Fibroblast of lung (primary cell): ENCODE measurements at regions not wholly inside any gene's neighbourhood (a gene's known extent, or its start where the extent isn't known, plus 50 kb on each side); places are given as distances from the start of the nearest gene placed in this dataset.

Source experiments
- CTCF ChIP-seq, 2 donors: IDR thresholded peaks in 1 of 2; conservative IDR thresholded peaks in 1 of 2; 1 replicate in 1 of 2; 2 replicates in 1 of 2; pipeline ENCODE4 v1.5.1; 2011 to 2012; ENCODE audit warnings: low read length in 2 of 2, control low read depth in 1 of 2, inconsistent platforms in 1 of 2, low read depth in 1 of 2, mild to moderate bottlenecking in 1 of 2
- EZH2 ChIP-seq: IDR thresholded peaks from 2 replicates; pipeline ENCODE4 v1.5.1; 2012; ENCODE audit warnings: low read length, control low read depth, mild to moderate bottlenecking; ENCODE audit errors: missing control alignments

GRCh38 chr14:98954349-98955000 is 317.5 kb downstream of the BCL11B start:
- no peak for TF ChIP-seq CTCF (conservative IDR thresholded peaks at IDR 0.05 in 1 of 2, IDR thresholded peaks at IDR 0.05 in 1 of 2; ENCODE audit: low read depth in 1 of 2, low read length in 2 of 2)
- no peak for TF ChIP-seq EZH2
